HEK293T (cell line): ENCODE measurements at regions not wholly inside any gene's neighbourhood (a gene's known extent, or its start where the extent isn't known, plus 50 kb on each side); places are given as distances from the start of the nearest gene placed in this dataset.

ENCODE experiments used
- CTCF ChIA-PET: fragments of 350-600 bp; formaldehyde crosslinking; extraction: SDS; loops from one replicate; lab custom pipeline; 2021; ENCODE audit warnings: antibody characterized with exemption, inconsistent platforms; lab: Yijun Ruan, JAX
- POLR2A ChIA-PET: fragments of 350-600 bp; formaldehyde crosslinking; extraction: SDS; loops from one replicate; lab custom pipeline; 2020; ENCODE audit warnings: antibody characterized with exemption, inconsistent platforms; lab: Yijun Ruan, JAX
- DNase-seq: peaks from one replicate; pipeline ENCODE4 v3.0.0; 2012; ENCODE audit warnings: mixed read lengths; ENCODE audit errors: extremely low spot score
- ARNT ChIP-seq: fragments of 450-650 bp; IDR thresholded peaks from 2 replicates; pipeline ENCODE4 v1.6.1; 2017; ENCODE audit warnings: mild to moderate bottlenecking
- BHLHE40 ChIP-seq: fragments of 450-650 bp; IDR thresholded peaks from 2 replicates; pipeline ENCODE4 v1.6.1; 2016; ENCODE audit warnings: mild to moderate bottlenecking, moderate library complexity, borderline replicate concordance
- CTBP1 ChIP-seq: fragments of 450-650 bp; IDR thresholded peaks from 2 replicates; pipeline ENCODE4 v1.6.1; 2016; ENCODE audit warnings: borderline replicate concordance
- ELF4 ChIP-seq: fragments of 450-650 bp; IDR thresholded peaks from 2 replicates; pipeline ENCODE4 v1.6.1; 2017; ENCODE audit warnings: antibody characterized with exemption
- FOXA1 ChIP-seq: fragments of 450-650 bp; IDR thresholded peaks from 2 replicates; pipeline ENCODE4 v1.6.1; 2016; ENCODE audit warnings: mild to moderate bottlenecking
- FOXK2 ChIP-seq: fragments of 450-650 bp; IDR thresholded peaks from 2 replicates; pipeline ENCODE4 v1.6.1; 2016; ENCODE audit warnings: mild to moderate bottlenecking
- FOXM1 ChIP-seq: fragments of 450-650 bp; IDR thresholded peaks from 2 replicates; pipeline ENCODE4 v1.6.1; 2017; ENCODE audit warnings: mild to moderate bottlenecking, borderline replicate concordance
- HDGF ChIP-seq: fragments of 450-650 bp; IDR thresholded peaks from 2 replicates; pipeline ENCODE4 v1.6.1; 2017; ENCODE audit warnings: antibody characterized with exemption, borderline replicate concordance
- L3MBTL2 ChIP-seq: fragments of 450-650 bp; conservative IDR thresholded peaks from 2 replicates; pipeline ENCODE4 v1.6.1; 2016; ENCODE audit warnings: mild to moderate bottlenecking
- LEF1 ChIP-seq: fragments of 450-650 bp; IDR thresholded peaks from 2 replicates; pipeline ENCODE4 v1.6.1; 2017; ENCODE audit warnings: mild to moderate bottlenecking, borderline replicate concordance
- NFRKB ChIP-seq: fragments of 450-650 bp; IDR thresholded peaks from 2 replicates; pipeline ENCODE4 v1.6.1; 2016; ENCODE audit warnings: mild to moderate bottlenecking, moderate library complexity
- SP1 ChIP-seq: fragments of 450-650 bp; IDR thresholded peaks from 2 replicates; pipeline ENCODE4 v1.6.1; 2017
- SUZ12 ChIP-seq: fragments of 450-650 bp; IDR thresholded peaks from 2 replicates; pipeline ENCODE4 v1.6.1; 2016; ENCODE audit warnings: mild to moderate bottlenecking
- TARDBP ChIP-seq: fragments of 450-650 bp; IDR thresholded peaks from 2 replicates; pipeline ENCODE4 v1.6.1; 2016
- ZNF384 ChIP-seq: fragments of 450-650 bp; IDR thresholded peaks from 2 replicates; pipeline ENCODE4 v1.6.1; 2016
- TF ChIP-seq, protein P1 (sequence below): fragments of 450-650 bp; IDR thresholded peaks from 2 replicates; pipeline ENCODE4 v1.6.1; 2016

DNA sequence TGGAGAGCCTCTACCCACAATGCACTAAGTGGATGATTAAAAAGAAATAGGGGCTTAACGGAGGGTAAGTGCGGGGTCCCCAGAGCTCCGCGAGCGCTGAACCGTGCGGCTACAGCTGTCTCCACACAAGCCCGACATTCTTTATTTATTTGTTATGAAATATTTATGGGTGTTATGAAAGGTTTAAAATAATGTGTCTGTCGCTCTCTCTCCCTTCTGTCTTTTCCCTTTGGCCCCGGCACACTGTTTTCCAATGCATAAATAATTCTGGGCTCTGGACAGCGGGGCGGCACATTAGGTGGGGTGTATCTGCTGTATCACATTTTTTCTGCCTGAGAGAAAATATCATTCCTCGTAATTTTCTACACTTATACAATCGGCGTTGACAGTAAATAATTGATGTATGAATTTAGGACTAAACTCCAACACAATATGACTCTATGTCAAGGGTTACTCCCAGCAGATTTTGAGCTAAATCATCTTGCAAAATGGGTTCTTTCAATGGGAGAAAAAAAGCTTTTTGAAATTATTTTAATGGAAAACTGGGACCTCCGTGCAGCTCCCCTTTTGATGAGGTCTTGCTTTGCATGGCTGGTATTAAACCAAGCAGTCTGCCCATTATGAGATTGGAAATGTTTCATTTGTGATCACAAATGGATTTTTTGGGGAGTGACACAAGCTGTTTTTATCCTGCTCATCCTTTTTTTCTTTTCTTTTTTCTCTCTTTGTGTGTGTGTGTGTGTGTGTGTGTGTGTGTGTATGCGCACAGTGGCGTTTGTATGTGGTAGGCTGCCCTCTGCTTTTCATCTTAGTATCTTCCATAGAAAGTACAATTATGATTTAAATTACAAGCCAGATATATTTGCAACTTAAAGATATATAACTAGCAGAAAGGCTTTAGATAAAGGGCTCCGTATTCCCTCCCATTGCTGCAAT is 370.6 kb upstream of the IRX4 start:
- no peak for TF ChIP-seq SP1
- no peak for TF ChIP-seq HDGF
- TF ChIP-seq L3MBTL2, result no peak
- no peak for TF ChIP-seq BHLHE40
- TF ChIP-seq FOXM1, result no peak
- TF ChIP-seq FOXA1, result no peak
- TF ChIP-seq, protein P1, sequence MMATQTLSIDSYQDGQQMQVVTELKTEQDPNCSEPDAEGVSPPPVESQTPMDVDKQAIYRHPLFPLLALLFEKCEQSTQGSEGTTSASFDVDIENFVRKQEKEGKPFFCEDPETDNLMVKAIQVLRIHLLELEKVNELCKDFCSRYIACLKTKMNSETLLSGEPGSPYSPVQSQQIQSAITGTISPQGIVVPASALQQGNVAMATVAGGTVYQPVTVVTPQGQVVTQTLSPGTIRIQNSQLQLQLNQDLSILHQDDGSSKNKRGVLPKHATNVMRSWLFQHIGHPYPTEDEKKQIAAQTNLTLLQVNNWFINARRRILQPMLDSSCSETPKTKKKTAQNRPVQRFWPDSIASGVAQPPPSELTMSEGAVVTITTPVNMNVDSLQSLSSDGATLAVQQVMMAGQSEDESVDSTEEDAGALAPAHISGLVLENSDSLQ, result no peak
- no peak for TF ChIP-seq ARNT
- no peak for TF ChIP-seq SUZ12
- no peak for TF ChIP-seq FOXK2
- no peak for TF ChIP-seq ZNF384
- TF ChIP-seq LEF1, result no peak
- no peak for TF ChIP-seq TARDBP
- no peak for TF ChIP-seq NFRKB
- TF ChIP-seq CTBP1, result no peak
- TF ChIP-seq ELF4, result no peak
- no peak for DNase-seq
- ChIA-PET POLR2A (no interaction called here), CTCF (no interaction called here)

DNA sequence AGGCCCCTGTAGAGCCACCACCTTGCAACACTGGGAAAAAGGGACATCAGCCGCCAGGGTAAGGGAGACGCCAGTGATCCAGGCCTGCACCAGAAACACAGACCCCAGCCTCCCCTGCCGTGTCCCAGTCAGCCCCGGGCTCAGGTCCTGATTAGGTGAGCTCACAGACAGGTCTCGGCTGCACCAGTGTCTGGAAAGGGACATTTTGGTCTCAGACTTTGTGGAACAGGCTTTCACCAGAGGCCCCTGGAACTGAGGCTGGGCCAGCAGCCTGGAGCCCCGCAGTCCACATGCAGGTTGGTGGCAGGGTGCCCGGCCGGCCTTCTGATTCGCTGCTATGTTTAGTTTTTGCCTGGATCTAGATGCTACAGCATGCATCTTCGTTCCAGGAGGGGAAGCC is 369.0 kb upstream of the IRX4 start:
- TF ChIP-seq LEF1 (no peak), SUZ12 (no peak), FOXM1 (no peak), ZNF384 (no peak), ELF4 (no peak), ARNT (no peak), HDGF (no peak), L3MBTL2 (no peak), FOXA1 (no peak), FOXK2 (no peak), NFRKB (no peak), TARDBP (no peak), BHLHE40 (no peak), CTBP1 (no peak)
- TF ChIP-seq, protein P1, result no peak
- CTCF ChIA-PET, result no interaction called here
- DNase-seq, result no peak
- POLR2A ChIA-PET, result interaction anchor here (0.6 kb wide), 1 partner anchor 8 kb away, joined by 3 read pairs; no protein-coding TSS in a partner anchor

DNA sequence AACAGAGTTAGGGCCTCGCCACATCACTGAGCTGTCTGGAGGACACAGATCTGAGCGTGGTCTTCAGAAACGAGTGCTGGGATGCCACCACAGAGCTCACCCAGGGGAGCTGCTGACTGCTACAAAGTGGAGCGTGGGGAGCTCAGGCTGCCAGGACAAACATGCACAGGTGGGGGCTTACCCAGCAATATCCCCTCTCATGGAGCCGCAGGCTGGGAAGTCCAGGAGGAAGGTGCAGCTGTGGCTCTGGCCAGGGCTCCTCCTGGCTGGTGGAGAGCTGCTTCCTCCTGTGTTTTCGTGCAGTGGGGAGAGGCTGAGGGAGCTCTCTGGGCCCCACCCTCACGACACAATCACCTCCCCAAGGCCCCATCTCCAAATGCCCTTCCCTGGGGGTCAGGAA is 368.6 kb upstream of the IRX4 start:
- TF ChIP-seq NFRKB (no peak), CTBP1 (no peak), BHLHE40 (no peak), FOXK2 (no peak), TARDBP (no peak), L3MBTL2 (no peak), HDGF (no peak), FOXM1 (no peak), FOXA1 (no peak), ARNT (no peak), SUZ12 (no peak), ELF4 (no peak), ZNF384 (no peak), LEF1 (no peak), SP1 (no peak)
- TF ChIP-seq, protein P1, result no peak
- CTCF ChIA-PET, result interaction anchor here (0.6 kb wide), 1 partner anchor 10 kb away, joined by 4 read pairs; no protein-coding TSS in a partner anchor
- POLR2A ChIA-PET, result interaction anchor here (0.6 kb wide), 1 partner anchor 8 kb away, joined by 3 read pairs; no protein-coding TSS in a partner anchor
- no peak for DNase-seq

DNA sequence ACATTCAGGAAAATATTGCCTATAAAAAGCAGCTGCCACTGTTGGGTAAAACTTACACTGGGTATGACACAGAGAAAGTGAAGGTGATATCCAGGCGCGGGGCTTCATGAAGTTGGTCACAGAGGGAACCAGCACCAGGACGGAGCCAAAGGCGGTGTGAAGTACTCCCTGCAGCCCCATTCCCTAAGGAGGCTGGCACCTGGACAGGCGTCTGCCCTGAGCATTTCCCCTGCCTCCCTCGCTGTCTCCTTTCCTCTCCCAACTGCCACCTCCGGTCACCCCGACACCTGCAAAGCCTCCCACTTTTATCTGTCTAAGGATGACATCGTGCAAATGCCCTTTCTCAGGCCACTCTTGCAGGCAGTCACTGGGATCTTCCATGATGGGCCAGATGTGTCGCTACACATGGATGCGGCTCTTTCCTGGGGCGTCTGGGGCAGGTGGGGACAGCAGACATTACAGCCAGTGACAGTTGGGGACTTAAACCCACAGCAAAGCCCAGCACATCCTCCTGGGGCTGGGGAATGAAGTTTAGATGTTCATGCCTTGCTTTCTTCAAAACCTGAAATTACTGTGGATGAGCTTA is 367.7 kb upstream of the IRX4 start:
- no peak for DNase-seq
- TF ChIP-seq NFRKB (no peak), LEF1 (no peak), HDGF (no peak), CTBP1 (no peak), SP1 (no peak), FOXM1 (no peak)
- POLR2A ChIA-PET, result no interaction called here
- CTCF ChIA-PET, result interaction anchor here (0.6 kb wide), 1 partner anchor 9 kb away, joined by 4 read pairs; no protein-coding TSS in a partner anchor

DNA sequence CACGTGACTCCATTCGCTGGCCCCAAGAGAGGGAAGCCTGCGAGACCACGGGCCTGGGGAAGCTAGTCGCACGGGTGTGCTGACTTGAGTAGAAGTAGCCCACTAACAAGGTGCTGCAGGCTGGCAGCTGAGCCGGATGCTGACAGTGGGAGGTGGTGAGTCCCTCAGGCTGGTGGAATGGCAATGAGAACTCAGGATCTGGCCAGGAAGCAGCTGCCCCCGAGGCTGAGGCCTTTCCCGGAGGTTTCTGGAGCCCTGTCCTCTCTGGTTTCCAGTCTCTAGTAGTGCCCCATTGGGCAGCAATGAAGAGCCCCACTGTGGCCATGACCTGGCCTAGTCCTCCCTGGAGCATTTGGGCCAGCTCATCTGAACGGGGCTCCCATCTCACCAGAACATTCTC is 366.7 kb upstream of the IRX4 start:
- CTCF ChIA-PET, result no interaction called here
- POLR2A ChIA-PET, result no interaction called here
- TF ChIP-seq FOXK2 (no peak), BHLHE40 (no peak), LEF1 (no peak)
- DNase-seq, result no peak
